ENCODE measurements at regions not wholly inside any gene's neighbourhood (a gene's known extent, or its start where the extent isn't known, plus 50 kb on each side); places are given as distances from the start of the nearest gene placed in this dataset.

DNA sequence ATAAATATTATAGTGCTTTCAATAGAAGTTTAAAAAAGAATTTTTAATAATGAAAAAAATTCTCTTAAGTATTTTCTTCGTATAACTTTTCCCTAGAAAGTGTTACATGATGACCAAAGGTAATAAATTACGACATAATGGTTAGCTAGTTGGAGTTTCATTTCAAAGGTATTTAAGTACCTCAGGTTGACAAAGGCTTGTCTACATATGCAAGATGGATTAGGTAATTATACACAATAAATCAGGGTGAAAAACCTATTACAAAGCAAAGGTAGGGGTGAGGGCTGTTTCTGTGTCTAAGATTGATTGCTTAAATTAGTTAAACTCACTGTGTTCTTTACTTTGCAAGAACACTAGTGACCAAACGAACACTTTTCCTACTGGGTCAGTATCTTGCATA lies 508.5 kb upstream of the FAT1 start:
- DNase-seq (ENCODE audit: low read depth), result no peak

DNA sequence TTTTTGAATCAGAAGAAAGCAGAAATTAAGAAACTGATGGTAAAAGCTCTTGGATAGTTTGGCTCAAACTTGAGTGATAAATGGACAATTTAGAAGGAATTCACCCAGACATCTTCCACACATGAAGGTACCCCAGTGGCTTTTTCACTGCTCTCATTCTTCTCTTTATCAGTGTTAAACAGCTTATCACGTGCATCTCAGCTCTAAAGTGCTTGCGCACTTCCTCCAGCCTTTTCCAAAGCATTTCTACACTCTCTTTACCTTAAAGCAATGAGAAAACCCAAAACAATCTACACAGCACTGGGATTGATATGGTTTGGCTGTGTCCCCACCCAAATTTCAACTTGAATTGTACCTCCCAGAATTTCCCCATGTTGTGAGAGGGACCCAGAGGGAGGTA lies 509.1 kb upstream of the FAT1 start:
- no peak for DNase-seq (ENCODE audit: low read depth)

DNA sequence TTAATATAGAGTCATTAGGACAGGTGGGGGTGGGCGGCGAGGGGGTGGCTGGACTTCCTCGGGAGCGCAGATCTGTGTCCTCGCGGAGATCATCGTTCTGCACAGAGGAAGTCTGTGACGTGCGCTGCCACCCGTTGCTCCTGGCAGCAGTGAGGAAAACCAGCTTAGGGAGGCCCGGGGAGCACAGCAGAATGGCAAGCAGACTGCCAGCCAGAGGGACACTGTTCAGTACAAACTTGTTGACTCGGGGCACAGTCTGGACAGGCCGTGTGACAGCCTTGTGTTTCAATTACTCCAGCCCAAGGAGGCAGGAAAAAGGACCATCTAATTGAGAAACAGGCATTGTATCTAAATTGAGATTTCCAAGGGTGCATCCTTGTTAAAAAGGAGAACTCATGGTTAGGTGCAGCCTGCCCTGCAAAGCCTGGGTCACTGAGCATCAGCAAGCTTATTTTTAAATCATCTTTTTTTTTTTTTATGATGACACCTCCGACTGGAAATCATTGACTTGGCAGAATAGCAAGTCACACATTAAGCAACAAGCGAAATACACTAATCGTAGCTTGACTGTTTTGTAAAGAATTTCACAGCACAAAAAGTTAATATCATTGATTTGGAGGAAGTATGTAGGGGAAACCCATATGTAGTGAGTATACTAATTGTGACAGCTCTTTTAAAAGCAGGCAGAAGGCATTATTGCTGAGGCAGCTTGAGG lies 512.0 kb upstream of the FAT1 start:
- no peak for DNase-seq (ENCODE audit: low read depth)

DNA sequence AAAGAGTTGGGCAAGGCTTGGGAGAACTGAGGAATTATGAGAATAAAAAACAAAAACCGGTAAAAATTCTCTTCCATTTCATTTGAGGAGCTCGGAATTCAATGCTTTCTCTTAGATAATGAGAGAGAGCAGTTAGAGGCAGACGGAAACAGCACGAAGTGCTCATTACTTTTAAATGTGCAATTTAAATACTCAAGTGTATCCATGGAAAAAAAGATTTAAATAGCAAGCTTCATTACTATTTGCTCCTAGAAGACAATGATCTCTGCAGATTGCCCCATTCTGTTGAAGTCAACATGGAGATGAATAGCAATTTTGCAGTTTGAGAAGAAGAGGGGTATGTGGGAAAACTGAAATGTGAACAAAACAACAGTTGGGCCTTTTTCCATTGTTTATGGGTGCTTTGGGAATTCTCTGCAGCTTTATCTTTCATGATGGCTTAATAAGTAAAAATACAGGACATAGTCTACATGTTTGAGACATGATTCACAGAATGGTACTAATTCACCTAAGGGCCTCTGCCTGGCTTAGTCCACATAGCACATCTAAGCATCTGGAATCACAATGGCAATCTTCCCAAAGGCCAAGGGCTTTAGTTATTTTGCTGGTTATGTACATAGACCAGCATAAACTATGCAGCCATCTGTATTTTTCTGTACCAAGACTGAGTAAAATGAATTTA lies 512.7 kb upstream of the FAT1 start:
- DNase-seq (ENCODE audit: low read depth), result peak; percentile 34

DNA sequence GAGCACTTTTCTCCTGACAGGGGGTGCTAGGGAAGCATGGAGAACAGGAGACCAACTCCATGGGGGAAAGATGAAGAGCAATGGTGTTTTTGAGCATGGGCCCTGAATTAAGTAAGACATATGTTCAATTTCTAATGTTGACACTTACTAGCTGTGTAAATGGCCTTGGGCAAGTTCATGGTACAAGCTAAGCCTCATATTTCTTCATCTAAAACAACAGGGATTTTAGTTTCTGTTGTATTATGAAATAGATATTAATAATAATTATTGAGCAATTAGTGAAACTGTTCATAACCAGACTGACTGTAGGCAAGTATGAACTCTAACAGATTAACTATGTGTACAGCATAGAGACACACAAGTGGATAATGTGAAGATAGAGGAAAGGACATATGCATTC lies 515.0 kb upstream of the FAT1 start:
- DNase-seq (ENCODE audit: low read depth), result no peak

DNA sequence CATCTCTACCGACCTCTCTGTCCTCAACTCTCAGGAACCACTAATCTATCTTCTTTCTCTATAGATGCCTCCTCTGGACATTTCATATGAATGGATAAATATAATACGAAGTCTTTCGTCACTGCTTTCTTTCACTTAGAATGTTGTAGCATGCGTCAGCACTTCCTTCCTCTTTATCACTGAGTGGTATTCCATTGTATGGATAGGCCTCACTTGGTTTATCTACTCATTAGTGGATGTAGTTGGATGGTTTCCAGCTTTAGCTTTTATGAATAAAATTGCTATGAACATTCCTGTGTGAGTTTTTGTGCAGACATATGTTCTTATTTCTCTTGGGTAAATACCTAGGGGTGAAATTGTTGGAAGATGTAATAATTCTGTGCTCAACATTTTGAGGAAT lies 528.2 kb upstream of the FAT1 start:
- DNase-seq (ENCODE audit: low read depth), result peak; percentile 74

DNA sequence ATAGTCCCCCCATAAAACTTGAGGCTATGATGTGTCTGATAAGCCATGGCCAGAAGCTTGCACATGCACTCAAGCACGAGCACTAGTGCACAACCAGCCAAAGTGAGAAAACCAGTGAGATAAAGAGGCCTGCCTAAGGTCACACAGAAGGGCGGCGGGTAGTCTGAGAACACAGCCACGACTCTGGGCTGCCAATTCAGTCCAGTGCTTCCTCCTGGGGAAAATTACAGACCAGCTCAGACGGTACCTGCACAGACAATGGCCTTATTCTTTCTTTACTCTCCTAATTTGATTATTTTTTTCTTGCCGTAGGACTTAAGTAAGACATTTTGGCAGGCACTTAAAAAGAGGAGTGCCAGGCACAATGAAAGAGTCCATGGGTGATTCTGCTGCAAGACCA lies 533.2 kb upstream of the FAT1 start:
- no peak for DNase-seq (ENCODE audit: low read depth)

DNA sequence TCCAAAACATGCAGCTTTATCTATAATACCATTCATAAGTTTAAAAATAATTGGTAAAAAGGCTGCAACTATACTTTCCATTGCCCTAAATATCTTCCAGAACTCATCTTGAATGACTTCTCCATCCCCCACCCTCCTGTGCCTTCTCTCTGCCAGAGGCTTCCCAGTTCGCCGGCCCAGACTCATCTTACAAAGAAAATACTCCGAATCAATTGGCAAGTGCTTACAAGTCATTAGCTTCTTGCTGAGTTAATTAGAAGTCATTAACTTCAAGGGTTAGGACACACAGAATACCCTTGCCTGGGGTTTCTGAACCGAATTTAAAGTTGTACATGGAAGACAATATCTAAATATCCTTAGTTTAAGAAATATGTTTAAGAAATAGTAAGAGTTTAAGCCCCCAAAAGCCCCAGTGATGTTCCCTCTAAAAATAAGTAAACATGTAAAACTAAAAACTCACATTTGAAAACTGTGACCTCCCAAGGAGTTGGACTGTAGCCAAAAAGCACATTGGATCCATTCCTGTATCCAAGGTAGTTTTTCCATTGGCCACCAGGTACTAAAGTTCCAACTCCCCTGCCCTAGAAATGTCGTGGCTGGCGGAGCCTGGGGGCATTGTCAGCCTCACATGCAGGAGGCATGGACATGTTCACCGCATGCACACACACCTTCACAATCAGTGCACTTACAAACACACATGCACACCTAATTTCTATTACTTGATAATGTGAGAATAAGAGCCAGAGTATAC lies 535.2 kb upstream of the FAT1 start:
- no peak for DNase-seq (ENCODE audit: low read depth)

DNA sequence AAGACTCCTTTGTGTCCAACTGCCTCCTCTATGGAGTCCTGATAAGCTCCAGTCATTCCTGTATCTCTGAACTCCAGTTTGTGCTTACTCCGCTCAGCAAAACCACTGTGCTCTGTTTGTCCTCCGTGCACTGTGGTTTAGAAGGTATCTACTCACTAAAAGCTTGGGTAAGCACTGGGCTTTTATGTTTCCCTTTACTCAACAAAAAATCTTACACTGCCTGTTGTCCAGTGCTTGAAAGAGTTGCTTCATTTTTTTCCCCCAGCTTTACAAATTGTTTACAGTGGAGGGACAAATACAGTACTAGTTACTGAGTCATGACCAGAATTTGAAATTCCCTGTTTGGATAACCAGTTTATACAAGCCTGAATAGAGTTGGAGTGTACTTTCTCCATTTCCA lies 545.3 kb upstream of the FAT1 start:
- no peak for DNase-seq (ENCODE audit: low read depth)

DNA sequence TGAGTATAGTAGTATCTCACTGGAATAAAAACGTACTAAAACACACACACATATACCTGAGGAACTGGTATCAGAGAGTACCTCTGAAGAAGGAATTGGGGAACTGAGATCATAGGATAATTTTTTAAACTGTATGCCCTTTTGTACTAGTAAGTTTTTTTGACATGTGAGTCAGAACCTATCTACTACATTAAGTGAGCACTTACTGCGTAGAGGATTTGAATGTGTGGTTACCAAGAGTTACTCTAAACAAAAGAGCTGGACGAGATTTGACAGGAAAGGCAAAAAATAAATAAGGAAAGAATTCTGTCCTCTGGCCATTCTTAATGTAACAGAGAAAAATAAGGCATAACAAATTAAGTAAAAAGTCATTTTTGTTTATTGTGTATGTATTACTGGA lies 546.5 kb upstream of the FAT1 start:
- no peak for DNase-seq (ENCODE audit: low read depth)

DNA sequence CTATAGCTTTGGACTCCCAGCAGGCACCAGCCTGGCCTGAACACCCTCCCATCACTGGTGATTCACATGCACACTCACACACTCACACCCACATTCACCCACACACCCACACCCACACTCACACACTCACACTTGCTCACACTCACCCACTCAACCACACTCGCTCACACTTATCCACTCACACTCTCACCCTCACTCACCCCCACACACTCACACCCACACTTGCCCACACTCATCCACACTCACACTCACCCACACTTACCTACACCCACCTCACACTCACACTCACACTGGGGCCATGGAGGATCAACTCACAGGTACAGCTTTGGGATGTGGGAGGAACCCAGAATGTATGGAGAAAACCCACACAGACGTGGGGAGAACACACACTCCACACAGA lies 548.2 kb upstream of the FAT1 start:
- no peak for DNase-seq (ENCODE audit: low read depth)

DNA sequence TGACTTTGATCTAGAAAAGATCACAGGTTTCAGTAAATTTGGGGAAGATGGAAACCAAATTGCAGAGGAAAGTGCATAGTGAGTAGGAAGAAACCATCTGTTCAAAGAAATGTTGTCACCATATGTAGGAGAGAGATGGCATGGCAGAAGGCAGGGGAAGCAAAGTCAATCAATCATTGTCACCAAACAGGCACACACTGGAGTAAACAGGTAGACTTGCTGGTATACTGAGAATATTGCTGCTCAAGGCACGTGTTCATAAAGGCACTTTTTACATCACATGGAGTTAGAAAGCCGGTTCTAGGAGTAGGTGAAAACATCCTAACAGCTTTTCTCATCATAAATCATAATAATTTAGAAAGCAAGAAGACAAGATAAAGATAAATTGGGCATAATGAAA lies 550.5 kb upstream of the FAT1 start:
- no peak for DNase-seq (ENCODE audit: low read depth)

DNA sequence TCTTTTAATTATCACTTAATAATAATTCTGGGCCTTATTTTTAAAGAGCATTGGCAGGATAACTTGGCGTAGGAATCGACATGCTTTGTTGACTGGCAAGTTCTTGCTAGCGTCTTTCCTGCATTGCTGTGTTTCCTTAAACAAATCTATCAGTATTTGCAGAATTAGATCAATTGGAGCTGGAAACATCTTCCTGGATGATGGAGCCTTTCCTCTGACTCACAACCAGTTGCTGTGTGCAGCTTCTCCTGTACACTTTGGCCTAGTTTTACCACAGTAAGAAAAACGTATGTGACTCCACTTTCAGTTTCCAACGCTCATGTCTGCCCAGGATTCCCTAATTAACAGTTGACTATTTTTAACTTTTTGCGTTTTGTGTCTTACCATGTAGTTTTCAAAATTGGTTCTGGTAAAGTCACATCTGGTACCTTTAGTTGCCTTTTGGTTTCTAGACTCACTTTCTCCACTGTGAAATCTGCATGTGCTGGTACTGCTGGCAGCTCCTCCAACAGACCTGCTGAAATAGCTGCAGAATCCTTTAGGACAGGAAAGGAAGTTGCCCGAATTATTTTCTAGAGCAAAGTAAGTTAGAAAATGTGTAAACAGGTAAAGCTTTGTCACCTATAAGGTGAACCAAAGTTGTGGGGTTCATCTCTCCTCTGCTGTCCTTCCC lies 553.2 kb upstream of the FAT1 start:
- peak; percentile 46 for DNase-seq (ENCODE audit: low read depth)

DNA sequence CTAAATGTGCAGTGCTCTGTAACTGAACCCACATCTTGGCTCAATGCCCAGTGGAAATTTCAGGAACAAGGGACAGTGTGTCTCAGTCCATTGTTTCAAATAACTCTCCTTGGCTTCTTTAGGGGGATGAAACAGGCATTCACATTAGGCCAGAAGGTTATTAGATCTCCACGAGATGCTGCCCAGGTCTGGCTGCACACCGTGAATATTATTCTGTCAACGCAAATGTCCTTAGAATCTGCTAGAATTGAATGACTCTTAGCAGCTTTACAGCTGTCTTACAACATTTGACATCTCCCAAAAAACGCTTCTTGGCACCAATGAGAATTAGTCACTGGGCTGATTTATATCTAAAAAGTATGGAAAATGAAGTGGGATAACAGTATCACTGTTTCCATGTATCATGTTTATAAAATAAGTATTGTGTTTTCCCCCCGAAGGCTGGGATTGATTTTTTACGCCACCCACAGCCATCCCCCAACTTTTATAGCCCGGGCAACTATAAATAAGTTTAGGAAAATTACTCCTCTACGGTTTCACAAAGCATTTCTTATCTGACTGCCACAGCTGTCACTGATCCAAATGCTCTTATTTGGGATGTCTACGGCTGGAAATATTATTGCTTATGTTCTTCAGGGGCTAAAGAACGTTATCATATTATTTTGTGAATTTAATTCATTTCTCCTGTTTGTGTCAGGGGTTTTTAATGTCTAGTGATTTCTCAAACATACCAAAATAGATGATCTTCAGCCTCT lies 559.7 kb upstream of the FAT1 start:
- no peak for DNase-seq (ENCODE audit: low read depth)

DNA sequence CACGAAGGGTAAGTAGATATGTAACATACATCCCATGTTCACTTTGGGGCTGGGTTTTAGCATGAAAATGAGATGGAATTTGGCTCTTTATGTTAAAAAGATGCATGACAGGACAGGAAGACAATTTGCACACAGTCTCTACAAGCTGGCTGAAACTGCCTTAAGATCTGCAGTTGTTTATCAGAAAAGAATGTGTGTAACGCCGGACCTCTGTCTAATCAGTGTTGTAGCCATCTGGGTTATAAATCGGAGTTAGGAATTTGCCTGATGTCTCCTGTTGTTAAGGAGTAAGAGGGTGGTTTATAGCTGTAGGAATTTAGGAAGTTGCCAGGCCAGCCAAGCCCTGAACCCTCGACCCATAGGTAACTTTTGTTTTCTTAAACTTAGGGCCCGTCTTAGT lies 562.9 kb upstream of the FAT1 start:
- no peak for DNase-seq (ENCODE audit: low read depth)

DNA sequence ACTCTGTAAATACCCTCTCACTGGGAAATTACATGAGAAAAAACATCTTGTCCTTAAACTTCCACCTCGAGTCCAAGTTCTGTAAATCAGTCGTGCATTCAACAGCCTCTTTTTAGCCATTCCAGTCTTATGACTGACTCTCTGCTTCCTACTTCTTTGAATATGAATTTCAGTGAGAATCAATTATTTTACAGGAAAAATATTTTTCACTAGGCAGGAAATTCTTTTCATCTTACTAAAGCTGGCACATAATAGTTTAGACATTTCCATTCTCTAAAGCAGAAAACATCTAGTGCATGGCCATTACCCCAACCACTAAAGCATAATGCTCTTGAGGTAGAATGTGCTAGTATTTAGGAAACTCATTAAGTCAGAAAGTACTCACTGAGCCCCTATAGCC lies 565.7 kb upstream of the FAT1 start:
- no peak for DNase-seq (ENCODE audit: low read depth)

DNA sequence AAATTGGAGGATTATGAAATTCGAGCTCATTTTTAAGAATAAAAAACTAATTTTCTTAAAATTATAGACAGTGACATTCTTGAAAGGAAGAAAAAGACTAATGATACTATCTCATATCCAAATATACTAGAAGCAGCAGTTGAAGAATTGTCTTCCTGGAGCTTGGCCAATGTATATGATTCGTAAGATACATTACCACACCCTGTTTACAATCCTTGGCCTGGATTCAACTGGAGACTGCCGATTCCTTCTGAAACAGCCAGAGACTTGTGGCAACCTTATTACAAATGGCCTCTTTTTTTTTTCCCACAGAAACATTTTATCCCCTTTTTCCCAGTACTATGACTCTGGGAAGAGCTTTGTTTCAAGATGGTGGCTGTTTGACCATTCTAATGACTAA lies 571.2 kb upstream of the FAT1 start:
- DNase-seq (ENCODE audit: low read depth), result peak; percentile 54

DNA sequence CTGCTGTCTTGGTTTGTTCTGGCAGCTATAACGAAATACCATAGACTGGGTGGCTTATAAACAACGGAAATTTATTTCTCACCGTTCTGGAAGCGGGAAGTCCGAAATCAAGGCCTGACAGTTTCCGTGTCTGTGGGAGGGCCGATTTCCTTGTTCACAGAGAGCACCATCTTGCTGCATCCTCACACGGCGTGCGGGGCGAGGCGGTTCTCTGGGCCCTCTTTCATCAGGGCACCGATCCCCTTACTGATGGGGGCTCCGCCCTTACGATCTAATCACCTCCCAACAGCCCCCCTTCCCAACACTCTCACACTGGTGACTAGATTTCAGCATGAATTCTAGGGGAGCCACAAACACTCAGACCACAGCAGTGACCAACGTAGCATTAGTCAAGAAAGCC lies 578.3 kb upstream of the FAT1 start:
- DNase-seq (ENCODE audit: low read depth), result no peak

DNA sequence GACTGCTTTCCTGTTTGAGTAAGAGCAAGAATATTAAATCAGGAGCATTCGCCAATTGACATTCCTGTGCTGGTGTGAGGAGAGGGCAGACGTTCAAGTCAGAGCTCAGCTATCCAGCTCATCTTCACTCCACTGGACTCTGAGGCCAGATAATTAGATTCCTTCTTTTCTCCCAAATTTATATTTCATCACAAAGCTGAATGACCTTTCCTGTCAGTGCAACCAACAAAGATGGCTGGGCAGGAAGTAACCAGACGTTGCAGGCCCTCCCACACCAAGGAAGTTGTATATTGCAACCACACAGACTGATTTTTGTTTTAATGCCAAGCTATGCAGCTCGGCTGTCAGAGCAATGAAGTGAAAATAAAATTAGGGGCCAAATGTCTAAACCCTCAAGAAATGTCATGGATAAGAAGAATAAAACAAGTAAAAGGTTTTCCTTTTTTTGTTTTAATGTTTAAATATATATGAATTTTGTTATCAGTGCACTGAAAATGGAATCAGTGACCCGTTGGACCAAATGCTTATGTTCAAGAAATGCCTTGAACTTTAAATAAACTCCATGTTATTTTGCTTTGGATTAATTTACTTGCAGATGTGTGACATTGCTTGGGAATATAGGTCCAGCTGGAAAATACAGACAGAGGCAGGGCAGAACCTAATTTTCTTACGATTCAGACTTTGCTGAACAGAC lies 578.9 kb upstream of the FAT1 start:
- DNase-seq (ENCODE audit: low read depth), result no peak

DNA sequence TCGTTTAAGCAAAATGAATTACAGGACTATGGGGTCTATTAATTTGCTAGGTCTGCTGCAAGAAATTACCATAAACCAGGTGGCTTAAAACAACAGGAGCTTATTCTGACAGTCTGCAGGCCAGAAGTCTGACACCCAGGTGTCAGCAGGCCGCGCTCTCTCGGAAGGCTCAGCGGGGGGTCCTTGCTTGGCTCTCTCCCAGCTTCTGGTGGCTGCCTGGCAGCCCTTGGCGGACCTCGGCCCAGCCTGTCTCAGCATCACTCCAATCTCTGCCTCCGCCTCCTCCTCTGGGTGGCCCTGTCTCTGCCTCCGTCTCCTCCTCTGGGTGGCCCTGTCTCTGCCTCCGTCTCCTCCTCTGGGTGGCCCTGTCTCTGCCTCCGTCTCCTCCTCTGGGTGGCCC lies 580.5 kb upstream of the FAT1 start:
- no peak for DNase-seq (ENCODE audit: low read depth)

DNA sequence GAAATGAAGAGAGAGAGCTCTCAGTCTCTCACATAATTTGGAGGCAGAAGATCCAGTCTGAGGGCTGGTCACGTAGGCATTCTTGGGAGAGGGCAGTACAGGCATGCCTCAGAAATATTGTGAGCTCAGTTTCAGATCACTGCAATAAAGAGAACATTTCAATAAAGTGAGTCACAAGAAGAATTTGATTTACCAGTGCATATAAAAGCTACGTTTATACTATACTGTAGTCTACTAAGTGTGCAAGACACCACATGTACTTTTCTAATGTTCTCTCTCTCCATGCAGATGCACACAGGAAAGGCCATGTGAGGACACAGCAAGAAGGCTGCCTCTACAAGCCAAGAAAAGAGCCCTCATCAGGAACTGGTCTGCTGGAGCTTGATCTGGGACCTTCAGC lies 583.5 kb upstream of the FAT1 start:
- no peak for DNase-seq (ENCODE audit: low read depth)

All from HT1080 (cell line).